GM18867 (cell line): ENCODE measurements at regions not wholly inside any gene's neighbourhood (a gene's known extent, or its start where the extent isn't known, plus 50 kb on each side); places are given as distances from the start of the nearest gene placed in this dataset.

Source experiments
- ATAC-seq: cut with Tn5 transposase; IDR thresholded peaks from one replicate; pipeline ENCODE4 v1.9.1; 2021; ENCODE audit warnings: mild to moderate bottlenecking, moderate library complexity; ENCODE audit not compliant: unreplicated experiment

- no peak for ATAC-seq
These were observed 57.8 kb downstream of the SPATA19 start for GRCh38 chr11:133787379-133788141.

GRCh38 chr11:133785795-133786340 lies 59.4 kb downstream of the SPATA19 start:
- ATAC-seq, result no peak

- no peak for ATAC-seq
These were observed 61.0 kb downstream of the SPATA19 start for GRCh38 chr11:133784359-133784758.

GRCh38 chr11:133782116-133782725 lies 63.1 kb downstream of the SPATA19 start:
- ATAC-seq, result no peak

- no peak for ATAC-seq
These were observed 67.2 kb downstream of the SPATA19 start for GRCh38 chr11:133778161-133778560.

- ATAC-seq, result no peak
These were observed 68.5 kb downstream of the SPATA19 start for GRCh38 chr11:133776671-133777367.

GRCh38 chr11:133762538-133762937 lies 82.8 kb downstream of the SPATA19 start:
- no peak for ATAC-seq

- ATAC-seq, result no peak
These were observed 92.2 kb downstream of the SPATA19 start for GRCh38 chr11:133753150-133753549.

- no peak for ATAC-seq
These were observed 95.5 kb downstream of the SPATA19 start for GRCh38 chr11:133749841-133750240.

GRCh38 chr11:133747409-133747808 lies 97.9 kb downstream of the SPATA19 start:
- no peak for ATAC-seq

- ATAC-seq, result no peak
These were observed 98.5 kb downstream of the SPATA19 start for GRCh38 chr11:133746663-133747306.

GRCh38 chr11:133745791-133746190 lies 99.5 kb downstream of the SPATA19 start:
- ATAC-seq, result no peak

- no peak for ATAC-seq
These were observed 103.0 kb downstream of the SPATA19 start for GRCh38 chr11:133742353-133742752.

- no peak for ATAC-seq
These were observed 104.3 kb downstream of the SPATA19 start for GRCh38 chr11:133740963-133741362.

GRCh38 chr11:133739481-133739880 lies 105.8 kb downstream of the SPATA19 start:
- no peak for ATAC-seq

- no peak for ATAC-seq
These were observed 106.7 kb downstream of the SPATA19 start for GRCh38 chr11:133738624-133739023.

- ATAC-seq, result no peak
These were observed 111.7 kb downstream of the SPATA19 start for GRCh38 chr11:133733631-133734030.

- ATAC-seq, result no peak
These were observed 113.1 kb downstream of the SPATA19 start for GRCh38 chr11:133732109-133732674.

- no peak for ATAC-seq
These were observed 117.5 kb downstream of the SPATA19 start for GRCh38 chr11:133727774-133728173.

GRCh38 chr11:133726542-133726941 lies 118.8 kb downstream of the SPATA19 start:
- ATAC-seq, result no peak

- no peak for ATAC-seq
These were observed 121.2 kb downstream of the SPATA19 start for GRCh38 chr11:133724116-133724515.
